ENCODE measurements at regions not wholly inside any gene's neighbourhood (a gene's known extent, or its start where the extent isn't known, plus 50 kb on each side); places are given as distances from the start of the nearest gene placed in this dataset.
A peak's percentile ranks its signal among the peaks of the same experiment; 100 is the strongest.
"Not testable (repeated sequence)": the region's sequence is repeated elsewhere in the genome, so short reads cannot be mapped to it uniquely, and the experiment has no call there.

GRCh38 chr13:48583859-48584311, 51.0 kb upstream of the RCBTB2 start:
- DNase-seq: no peak

DNA sequence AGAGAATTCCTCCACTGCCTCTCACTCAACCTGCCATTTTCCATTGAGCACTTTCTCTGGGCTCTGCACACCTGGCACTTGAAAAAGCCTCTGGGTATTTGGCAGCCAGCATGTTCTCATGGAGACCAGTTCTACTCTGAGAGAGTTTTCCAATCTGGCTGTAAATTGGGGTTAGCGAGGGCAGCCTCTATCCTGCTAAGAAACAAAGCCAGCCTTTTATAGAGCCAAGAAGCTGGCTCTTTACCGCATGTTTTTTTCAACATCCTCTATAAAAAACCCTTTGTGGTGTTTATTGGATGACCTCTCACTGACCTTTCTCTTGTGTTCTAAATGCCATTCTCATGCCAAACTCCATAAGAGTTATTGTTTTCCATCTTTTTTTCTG, 52.6 kb upstream of the RCBTB2 start:
- DNase-seq: peak; percentile 39

GRCh38 chr13:48586591-48587103, 53.8 kb upstream of the RCBTB2 start:
- DNase-seq: no peak

GRCh38 chr13:48588120-48588519, 55.2 kb upstream of the RCBTB2 start:
- DNase-seq: no peak

GRCh38 chr13:48590141-48590901, 57.4 kb upstream of the RCBTB2 start:
- no peak for DNase-seq

- DNase-seq: not testable (repeated sequence)
These were observed 58.4 kb upstream of the RCBTB2 start for GRCh38 chr13:48591124-48591872.

GRCh38 chr13:48591889-48592687, 59.2 kb upstream of the RCBTB2 start:
- no peak for DNase-seq

- DNase-seq: no peak
These were observed 59.8 kb upstream of the RCBTB2 start for GRCh38 chr13:48592688-48593049.

- no peak for DNase-seq
These were observed 60.2 kb upstream of the CYSLTR2 start for GRCh38 chr13:48593536-48593935.

GRCh38 chr13:48594096-48594815, 59.5 kb upstream of the CYSLTR2 start:
- DNase-seq: no peak

DNA sequence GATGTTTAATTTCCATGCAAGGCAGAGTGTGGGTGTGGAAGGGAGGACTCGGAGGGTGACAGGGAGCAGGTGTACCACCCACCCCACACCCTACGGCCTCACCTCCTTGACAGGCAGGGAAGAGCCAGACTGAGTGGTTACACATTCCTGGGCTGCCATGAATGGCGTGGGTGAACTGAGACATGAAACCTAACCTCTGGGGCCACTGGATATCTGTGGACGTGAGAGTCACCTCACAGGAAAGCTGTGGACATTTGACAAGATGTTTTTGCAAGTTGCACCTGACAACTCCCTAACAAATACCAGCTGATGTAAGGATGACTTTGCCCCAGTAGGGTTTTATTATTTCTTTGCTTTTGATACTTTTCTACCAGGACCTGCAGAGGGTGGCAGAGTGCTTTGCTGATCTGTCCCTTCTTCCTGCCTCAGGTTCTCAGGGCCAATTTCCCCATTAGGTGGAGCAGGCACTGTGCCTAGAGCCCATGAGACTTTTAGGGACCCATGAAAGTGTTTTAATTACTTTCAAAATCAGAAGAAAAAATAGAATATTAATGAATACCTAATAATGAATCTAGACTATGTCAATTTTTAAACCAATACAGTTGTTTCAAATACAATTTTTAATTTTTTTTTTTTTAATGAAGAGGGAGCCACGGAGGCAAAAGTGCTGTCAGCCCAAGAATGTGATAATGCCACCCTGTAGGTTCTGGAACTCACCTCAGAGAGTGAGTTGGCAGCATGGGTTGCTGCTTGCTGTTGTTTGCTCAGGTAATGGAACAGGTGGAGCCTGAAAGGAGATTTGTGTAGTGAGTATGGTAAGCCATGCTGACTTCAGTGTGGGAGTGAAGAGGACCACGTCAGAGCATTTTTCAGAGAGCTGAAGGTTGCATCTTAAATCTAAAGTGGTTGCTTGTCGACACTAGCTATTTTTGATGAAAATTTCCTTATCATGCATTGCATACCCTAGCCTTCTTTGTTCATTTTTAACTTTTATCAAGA, 58.0 kb upstream of the CYSLTR2 start:
- peak; percentile 29 for DNase-seq

DNA sequence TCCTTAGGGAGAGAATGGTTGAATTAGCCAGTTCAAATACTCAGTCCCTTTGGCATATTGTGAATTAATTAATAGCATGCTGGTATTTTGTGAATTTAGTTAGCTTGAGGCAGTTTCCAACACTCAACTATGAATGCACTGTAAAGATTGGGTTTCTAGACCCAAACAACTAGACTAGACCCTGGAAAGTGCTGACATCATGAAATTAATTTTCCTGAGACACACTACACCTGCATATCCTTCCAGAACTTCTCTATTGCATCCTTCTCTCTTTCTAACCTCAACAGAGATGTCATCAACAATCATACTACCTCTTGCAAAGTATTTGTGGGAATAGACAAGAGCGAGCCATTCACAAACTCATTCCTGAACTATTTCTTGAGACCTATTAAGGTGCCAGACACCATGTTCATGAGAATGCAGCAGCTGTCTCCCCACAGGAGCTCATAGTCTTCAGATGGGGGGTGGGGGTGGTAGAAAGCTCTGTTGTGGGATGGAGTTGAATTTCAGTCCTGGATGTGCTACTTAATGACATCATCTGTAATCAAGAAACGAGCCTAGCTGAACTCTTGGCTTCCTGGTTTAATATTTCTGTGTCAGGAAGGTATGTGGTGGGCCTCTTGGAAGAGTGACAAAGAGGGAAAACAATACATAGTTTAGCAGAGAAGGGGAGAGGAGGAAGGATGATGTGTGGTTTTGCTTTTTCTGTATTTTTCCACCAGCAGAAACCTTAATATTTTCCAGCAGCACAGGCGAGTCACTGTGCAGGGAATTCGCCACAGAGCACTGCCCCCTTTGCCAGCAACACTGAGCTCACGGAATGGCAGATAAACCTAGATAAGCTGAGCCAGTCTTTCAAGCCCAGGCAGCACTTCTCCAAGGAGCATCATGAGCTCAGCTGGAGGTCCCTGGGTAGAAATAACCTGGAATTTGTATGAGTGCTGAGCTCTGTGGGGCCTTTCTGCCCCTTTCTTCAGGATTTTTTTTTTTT, 53.1 kb upstream of the CYSLTR2 start:
- DNase-seq: no peak

DNA sequence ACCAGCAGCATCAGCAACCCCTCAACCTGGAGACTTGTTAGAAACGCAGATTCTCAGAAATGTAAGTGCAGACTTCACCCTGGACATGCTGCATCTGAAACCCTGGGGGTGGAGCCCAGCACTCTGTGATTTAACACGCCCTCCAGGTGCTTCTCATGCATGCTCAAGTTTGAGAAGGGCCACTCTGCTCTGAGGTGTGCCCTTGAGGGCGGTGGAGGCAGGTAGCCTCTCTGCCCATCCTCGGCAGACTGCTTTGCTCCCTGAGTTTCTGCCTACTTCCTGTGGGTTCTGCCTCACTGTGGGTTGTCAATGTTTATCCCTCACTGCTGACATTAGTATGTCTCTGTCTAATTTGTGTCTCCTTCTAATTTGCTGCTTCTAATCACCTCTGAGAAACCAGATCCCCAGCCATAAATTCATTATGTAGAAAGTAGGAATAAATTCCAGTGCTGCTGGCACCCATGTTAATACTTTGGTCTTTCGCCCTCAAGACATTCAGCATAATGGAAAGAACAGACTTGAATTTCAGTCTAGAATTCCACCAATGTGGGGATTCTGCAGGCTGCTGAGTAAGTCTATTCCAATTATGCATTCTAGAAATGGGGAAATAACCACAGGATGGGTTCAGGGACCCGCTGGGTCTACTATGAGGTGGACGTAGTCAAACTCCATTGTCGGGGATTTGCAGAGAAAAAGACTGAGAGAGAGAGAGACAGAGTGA, 51.3 kb upstream of the CYSLTR2 start:
- no peak for DNase-seq

DNA sequence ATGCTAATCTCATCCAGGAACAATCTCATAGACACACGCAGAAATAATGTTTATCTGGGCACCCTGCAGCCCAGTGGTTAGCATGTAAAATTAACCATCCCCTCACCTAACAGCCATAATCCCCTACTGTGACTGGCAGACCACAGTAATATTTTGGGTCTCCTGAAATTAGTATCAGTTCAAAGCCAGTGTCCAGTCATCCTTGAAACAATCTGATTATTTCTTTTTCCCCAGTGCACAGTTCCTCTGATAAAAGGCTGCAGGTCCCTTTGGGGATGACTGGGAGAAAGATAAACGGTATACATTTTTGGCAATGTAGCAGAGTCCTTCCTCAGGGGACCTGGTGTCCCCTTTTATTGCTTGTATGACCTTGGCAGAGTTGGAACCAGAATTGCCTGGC, 50.4 kb upstream of the CYSLTR2 start:
- no peak for DNase-seq
